ENCODE measurements at regions not wholly inside any gene's neighbourhood (a gene's known extent, or its start where the extent isn't known, plus 50 kb on each side); places are given as distances from the start of the nearest gene placed in this dataset.

- TF ChIP-seq GATA3 (IDR thresholded peaks at IDR 0.05; ENCODE audit: low read depth, low read length) (no peak), GATA2 (IDR thresholded peaks at IDR 0.05; ENCODE audit: low read depth, low read length) (no peak)
Measured at GRCh38 chr5:10030219-10030831, 219.4 kb downstream of the ATPSCKMT start.

- TF ChIP-seq GATA2 (IDR thresholded peaks at IDR 0.05; ENCODE audit: low read depth, low read length) (no peak), GATA3 (IDR thresholded peaks at IDR 0.05; ENCODE audit: low read depth, low read length) (no peak)
Measured at GRCh38 chr5:10023494-10023893, 226.2 kb downstream of the ATPSCKMT start.

- TF ChIP-seq GATA2 (IDR thresholded peaks at IDR 0.05; ENCODE audit: low read depth, low read length): no peak
- no peak for TF ChIP-seq GATA3 (IDR thresholded peaks at IDR 0.05; ENCODE audit: low read depth, low read length)
Measured at GRCh38 chr5:10021248-10021647, 228.4 kb downstream of the ATPSCKMT start.

- TF ChIP-seq GATA3 (IDR thresholded peaks at IDR 0.05; ENCODE audit: low read depth, low read length) (no peak), GATA2 (IDR thresholded peaks at IDR 0.05; ENCODE audit: low read depth, low read length) (no peak)
Measured at GRCh38 chr5:10019236-10019635, 230.5 kb downstream of the ATPSCKMT start.

GRCh38 chr5:10018201-10019069, 231.3 kb downstream of the ATPSCKMT start:
- TF ChIP-seq GATA2 (IDR thresholded peaks at IDR 0.05; ENCODE audit: low read depth, low read length): no peak
- TF ChIP-seq GATA3 (IDR thresholded peaks at IDR 0.05; ENCODE audit: low read depth, low read length): no peak

- TF ChIP-seq GATA3 (IDR thresholded peaks at IDR 0.05; ENCODE audit: low read depth, low read length) (no peak), GATA2 (IDR thresholded peaks at IDR 0.05; ENCODE audit: low read depth, low read length) (no peak)
Measured at GRCh38 chr5:10017786-10018185, 231.9 kb downstream of the ATPSCKMT start.

GRCh38 chr5:10009802-10010201, 239.9 kb downstream of the ATPSCKMT start:
- no peak for TF ChIP-seq GATA2 (IDR thresholded peaks at IDR 0.05; ENCODE audit: low read depth, low read length)
- no peak for TF ChIP-seq GATA3 (IDR thresholded peaks at IDR 0.05; ENCODE audit: low read depth, low read length)

- no peak for TF ChIP-seq GATA2 (IDR thresholded peaks at IDR 0.05; ENCODE audit: low read depth, low read length)
- no peak for TF ChIP-seq GATA3 (IDR thresholded peaks at IDR 0.05; ENCODE audit: low read depth, low read length)
Measured at GRCh38 chr5:9987101-9987500, 262.6 kb downstream of the ATPSCKMT start.

GRCh38 chr5:9977070-9977469, 272.6 kb downstream of the ATPSCKMT start:
- no peak for TF ChIP-seq GATA3 (IDR thresholded peaks at IDR 0.05; ENCODE audit: low read depth, low read length)
- TF ChIP-seq GATA2 (IDR thresholded peaks at IDR 0.05; ENCODE audit: low read depth, low read length): no peak

GRCh38 chr5:9976621-9977020, 273.1 kb downstream of the ATPSCKMT start:
- TF ChIP-seq GATA2 (IDR thresholded peaks at IDR 0.05; ENCODE audit: low read depth, low read length) (no peak), GATA3 (IDR thresholded peaks at IDR 0.05; ENCODE audit: low read depth, low read length) (no peak)

GRCh38 chr5:9972059-9972458, 277.6 kb downstream of the ATPSCKMT start:
- TF ChIP-seq GATA2 (IDR thresholded peaks at IDR 0.05; ENCODE audit: low read depth, low read length): no peak

- no peak for TF ChIP-seq GATA3 (IDR thresholded peaks at IDR 0.05; ENCODE audit: low read depth, low read length)
- TF ChIP-seq GATA2 (IDR thresholded peaks at IDR 0.05; ENCODE audit: low read depth, low read length): no peak
Measured at GRCh38 chr5:9971301-9971700, 278.4 kb downstream of the ATPSCKMT start.

- TF ChIP-seq GATA2 (IDR thresholded peaks at IDR 0.05; ENCODE audit: low read depth, low read length): no peak
- TF ChIP-seq GATA3 (IDR thresholded peaks at IDR 0.05; ENCODE audit: low read depth, low read length): no peak
Measured at GRCh38 chr5:9958914-9959313, 290.8 kb downstream of the ATPSCKMT start.

- TF ChIP-seq GATA2 (IDR thresholded peaks at IDR 0.05; ENCODE audit: low read depth, low read length): no peak
- TF ChIP-seq GATA3 (IDR thresholded peaks at IDR 0.05; ENCODE audit: low read depth, low read length): no peak
Measured at GRCh38 chr5:9957214-9957613, 292.5 kb downstream of the ATPSCKMT start.

- TF ChIP-seq GATA3 (IDR thresholded peaks at IDR 0.05; ENCODE audit: low read depth, low read length) (no peak), GATA2 (IDR thresholded peaks at IDR 0.05; ENCODE audit: low read depth, low read length) (no peak)
Measured at GRCh38 chr5:9956725-9957124, 293.0 kb downstream of the ATPSCKMT start.

Data from SH-SY5Y (cell line).